ENCODE measurements at regions not wholly inside any gene's neighbourhood (a gene's known extent, or its start where the extent isn't known, plus 50 kb on each side); places are given as distances from the start of the nearest gene placed in this dataset.
"Not testable (repeated sequence)": the region's sequence is repeated elsewhere in the genome, so short reads cannot be mapped to it uniquely, and the experiment has no call there.

- DNase-seq: no peak
Observed at GRCh38 chr5:82636591-82636990, 358.4 kb upstream of the RPS23 start.

GRCh38 chr5:82635561-82636288 lies 357.6 kb upstream of the RPS23 start:
- no peak for DNase-seq

DNA sequence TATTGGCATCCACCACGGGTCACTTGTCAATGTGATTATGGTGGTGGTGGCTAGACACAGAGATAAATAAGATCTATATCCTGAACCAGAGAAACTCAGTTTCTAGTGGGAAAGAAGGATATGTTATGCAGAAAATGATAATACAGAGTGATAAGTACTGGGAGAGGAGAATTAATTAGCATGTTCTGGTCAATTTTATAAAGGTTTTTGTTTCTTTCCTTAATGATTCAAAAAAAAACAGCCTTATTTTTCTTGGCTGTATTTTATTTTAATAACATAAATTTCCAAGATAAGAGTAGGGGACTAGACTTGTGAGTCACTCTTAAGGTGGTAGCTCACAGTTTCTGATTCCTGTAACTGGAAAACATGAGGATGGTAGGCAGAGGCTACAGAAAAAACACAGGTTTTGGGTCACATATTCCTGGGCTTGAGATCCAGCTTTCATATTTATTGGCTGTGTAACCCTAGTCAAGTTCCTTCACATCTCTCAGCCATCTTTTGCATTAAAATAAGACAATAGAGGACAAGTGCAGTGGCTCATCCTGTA lies 350.3 kb upstream of the RPS23 start:
- no peak for DNase-seq

- DNase-seq: not testable (repeated sequence)
Observed at GRCh38 chr5:82626905-82627591, 348.9 kb upstream of the RPS23 start.

GRCh38 chr5:82626012-82626411 lies 347.9 kb upstream of the RPS23 start:
- DNase-seq: not testable (repeated sequence)

GRCh38 chr5:82624062-82624461 lies 345.9 kb upstream of the RPS23 start:
- DNase-seq: no peak

DNA sequence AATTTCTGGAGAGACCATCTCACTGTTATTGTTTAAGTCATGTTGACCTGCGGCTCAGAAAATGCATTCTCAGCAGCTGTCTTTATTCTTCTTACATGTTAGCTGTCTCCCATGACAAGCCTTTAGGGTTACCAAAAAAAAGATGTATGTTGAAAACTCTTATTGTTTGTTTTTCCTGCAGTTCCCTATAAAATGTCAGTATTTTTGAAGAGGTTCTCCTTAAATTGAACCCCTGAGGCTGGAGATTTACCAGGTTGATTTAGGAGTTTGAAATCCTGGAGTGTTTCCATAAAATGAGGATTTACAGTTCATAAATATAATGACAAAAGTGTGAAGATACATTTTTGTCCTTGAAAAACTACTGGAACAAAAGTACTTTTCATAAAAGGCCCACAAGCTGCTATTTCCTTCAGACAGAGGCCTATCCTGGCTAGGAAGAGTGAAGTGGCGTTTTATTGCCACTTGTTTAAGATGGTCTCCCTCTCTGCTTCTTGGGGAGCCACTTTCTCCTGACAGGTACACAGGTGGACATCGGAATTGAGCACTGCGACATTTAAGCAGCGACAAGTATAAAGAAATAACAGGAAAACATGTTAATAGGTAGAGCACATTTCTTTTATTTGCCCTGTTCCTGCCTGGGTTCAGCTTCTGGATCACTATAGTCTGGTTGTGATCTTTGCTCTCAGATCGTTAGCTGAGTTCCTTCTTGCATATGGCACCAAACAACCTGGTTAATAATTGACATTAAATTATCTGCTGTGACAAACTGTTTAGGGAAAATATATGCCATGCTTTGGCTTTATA lies 344.8 kb upstream of the RPS23 start:
- no peak for DNase-seq

GRCh38 chr5:82622205-82622604 lies 344.1 kb upstream of the RPS23 start:
- no peak for DNase-seq

DNA sequence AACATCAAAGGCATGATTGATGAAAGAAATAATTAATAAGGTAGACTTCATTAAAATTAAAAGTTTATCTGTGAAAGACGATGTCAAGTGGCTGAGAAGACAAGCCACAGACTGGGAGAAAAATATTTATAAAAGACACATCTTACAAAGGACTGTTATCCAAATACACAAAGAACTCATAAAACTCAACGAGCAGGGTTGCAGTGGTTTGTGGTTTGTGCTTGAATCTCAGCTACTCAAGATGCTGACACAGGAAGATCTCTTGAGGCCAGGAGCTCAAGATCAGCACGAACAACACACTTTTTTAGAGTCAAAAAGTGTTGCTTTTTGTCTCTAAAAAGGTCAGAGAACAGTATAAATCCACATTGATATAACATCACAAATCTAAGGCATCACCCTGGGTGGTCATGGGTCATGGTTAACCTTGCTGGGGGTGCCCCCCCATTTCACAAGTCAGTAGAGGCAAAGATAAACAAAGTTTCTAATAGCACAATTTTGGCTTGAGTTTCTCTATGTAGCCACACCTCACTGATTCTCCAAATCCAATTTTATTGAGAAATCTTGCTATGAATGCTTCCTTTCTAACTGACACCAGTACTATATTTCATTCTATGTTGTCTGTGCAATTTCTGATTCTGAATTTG lies 342.9 kb upstream of the RPS23 start:
- DNase-seq: no peak

GRCh38 chr5:82619097-82619496 lies 340.9 kb upstream of the RPS23 start:
- no peak for DNase-seq

DNA sequence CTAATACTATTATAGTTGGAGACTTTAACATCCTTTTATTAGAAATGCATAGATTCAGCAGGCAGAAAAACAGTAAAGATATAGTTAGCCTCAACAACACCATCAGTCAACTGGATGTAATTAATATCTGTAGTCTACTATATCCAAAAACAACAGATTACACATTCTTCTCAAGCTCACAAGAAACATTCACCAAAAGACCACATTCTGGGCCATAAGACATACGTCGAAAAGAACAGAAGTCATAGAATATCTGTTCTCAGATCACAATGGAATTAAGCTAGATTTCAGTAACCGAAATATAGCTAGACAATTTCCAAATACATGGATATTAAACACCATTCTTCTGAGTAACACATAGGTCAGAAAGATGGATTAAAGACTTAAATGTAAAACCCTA lies 336.6 kb upstream of the RPS23 start:
- DNase-seq: no peak

- no peak for DNase-seq
Observed at GRCh38 chr5:82613891-82614290, 335.7 kb upstream of the RPS23 start.

DNA sequence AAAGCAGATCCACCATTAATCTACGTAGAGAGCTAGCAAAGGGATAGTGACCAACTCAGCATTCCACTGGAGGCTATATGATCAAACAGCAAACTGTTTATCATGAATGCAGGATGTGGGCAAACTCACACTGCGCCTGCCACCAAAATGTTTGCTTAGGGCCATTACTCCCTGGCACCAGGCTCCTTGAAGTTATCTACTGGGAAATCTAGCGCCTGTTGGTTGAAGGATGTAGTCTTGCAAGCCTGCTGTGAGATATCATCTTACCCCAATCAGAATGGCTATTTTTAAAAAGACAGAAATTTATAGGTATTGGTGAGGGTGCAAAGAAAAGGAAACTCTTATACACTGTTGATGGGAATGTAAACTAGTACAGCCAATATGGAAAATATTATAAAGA lies 332.5 kb upstream of the RPS23 start:
- no peak for DNase-seq

- no peak for DNase-seq
Observed at GRCh38 chr5:82605441-82605973, 327.4 kb upstream of the RPS23 start.

- no peak for DNase-seq
Observed at GRCh38 chr5:82603033-82603987, 325.2 kb upstream of the RPS23 start.

DNA sequence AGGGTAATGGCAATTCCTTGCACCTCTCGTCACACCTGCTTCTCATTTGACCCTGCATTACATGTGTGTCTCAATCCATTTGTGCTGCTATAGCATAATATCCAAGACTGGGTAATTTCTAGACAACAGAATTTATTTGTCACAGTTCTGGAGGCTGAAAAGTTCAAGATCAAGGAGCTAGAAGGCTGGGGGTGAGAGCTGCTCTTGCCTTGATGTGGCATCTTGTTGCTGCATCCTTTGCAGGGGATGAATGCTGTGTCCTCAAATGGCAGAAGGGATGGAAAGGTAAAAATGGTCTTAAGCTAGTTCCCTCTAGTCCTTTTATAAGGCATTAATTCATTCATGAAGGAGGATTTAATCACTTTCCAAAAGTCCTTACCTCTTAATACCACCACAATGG lies 323.7 kb upstream of the RPS23 start:
- no peak for DNase-seq

DNA sequence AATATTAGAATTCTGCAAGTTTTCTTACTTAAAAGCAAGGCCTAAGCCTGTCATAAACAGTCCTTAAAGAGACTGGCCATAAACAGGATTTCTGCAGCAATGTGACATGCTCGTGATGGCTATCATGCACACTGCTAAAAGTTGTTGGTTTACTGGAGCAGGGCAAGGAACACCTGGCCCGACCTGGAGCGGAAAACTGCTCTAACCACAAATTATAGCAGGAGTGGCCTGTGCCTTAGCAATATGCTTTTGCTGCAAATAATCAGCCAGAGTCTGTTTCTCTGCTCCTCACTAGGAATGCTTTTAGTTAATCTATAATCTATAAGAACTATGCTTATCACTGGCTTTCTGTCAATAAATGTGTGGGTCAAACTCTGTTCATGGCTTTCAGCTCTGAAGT lies 322.9 kb upstream of the RPS23 start:
- no peak for DNase-seq

GRCh38 chr5:82599692-82600091 lies 321.5 kb upstream of the RPS23 start:
- no peak for DNase-seq

- DNase-seq: no peak
Observed at GRCh38 chr5:82599030-82599429, 320.9 kb upstream of the RPS23 start.

DNA sequence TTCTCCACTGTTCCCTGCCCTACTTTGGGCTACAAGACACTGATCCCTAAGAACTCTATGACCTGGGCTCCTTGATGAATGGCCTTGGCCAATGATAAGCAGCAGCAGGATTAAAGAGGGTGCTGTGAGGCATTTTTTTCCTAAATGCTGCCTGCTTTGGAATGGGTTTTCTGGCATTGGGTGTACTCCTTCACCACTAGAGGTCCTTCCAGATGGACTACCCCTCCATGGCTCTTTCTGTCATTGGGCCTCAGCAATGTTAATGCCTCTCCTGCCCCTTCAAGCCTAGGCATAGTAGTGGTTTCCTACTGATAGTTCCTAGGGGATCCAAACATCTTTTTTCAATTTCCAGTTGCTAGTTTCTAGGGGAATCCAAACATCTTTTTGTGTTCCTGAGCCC lies 319.3 kb upstream of the RPS23 start:
- DNase-seq: no peak

GRCh38 chr5:82596451-82596850 lies 318.3 kb upstream of the RPS23 start:
- no peak for DNase-seq

- no peak for DNase-seq
Observed at GRCh38 chr5:82595113-82595512, 317.0 kb upstream of the RPS23 start.

Measured in CD4-positive, alpha-beta T cell treated with Interleukin-4 for 4 hours (primary cell).